Right lobe of liver (tissue), 6 donors: ENCODE measurements at regions not wholly inside any gene's neighbourhood (a gene's known extent, or its start where the extent isn't known, plus 50 kb on each side); places are given as distances from the start of the nearest gene placed in this dataset.

Experiments used
- ATAC-seq, 4 donors: fragments of 200-7000 bp; cut with Tn5 transposase; one replicate each; pipeline ENCODE4 v1.9.1; 2020; ENCODE audit warnings: mild to moderate bottlenecking in 4 of 4, moderate library complexity in 4 of 4
- DNase-seq, 3 donors: peaks; one replicate each; pipeline ENCODE4 v3.0.0-alpha.2; 2020
- H3K27ac ChIP-seq, 3 donors: fragments of 200-600 bp; one replicate each; pipeline ENCODE4 v1.8.0; 2022
- H3K27me3 ChIP-seq, 2 donors: fragments of 200-600 bp; one replicate each; pipeline ENCODE4 v1.8.0; 2022
- H3K36me3 ChIP-seq, 4 donors: fragments of 200-600 bp; sonication (generic) in 1 of 4; one replicate each; pipeline versions ENCODE4 v1.5.1 to v1.8.0; 2017 to 2022; ENCODE audit warnings: control low read depth in 1 of 4
- H3K4me1 ChIP-seq, 4 donors: fragments of 200-600 bp; sonication (generic) in 1 of 4; one replicate each; pipeline versions ENCODE4 v1.5.1 to v1.8.0; 2017 to 2022; ENCODE audit warnings: control low read depth in 1 of 4
- H3K4me3 ChIP-seq, 3 donors: fragments of 200-600 bp; one replicate each; pipeline ENCODE4 v1.8.0; 2022
- H3K9me3 ChIP-seq, 4 donors: fragments of 200-600 bp; sonication (generic) in 1 of 4; one replicate each; pipeline versions ENCODE4 v1.5.1 to v1.8.0; 2017 to 2022; ENCODE audit warnings: control low read depth in 1 of 4
- CTCF ChIP-seq, 4 donors: fragments of 200-600 bp in 3 of 4; fragments of 450-650 bp in 1 of 4; IDR thresholded peaks; one replicate each; pipeline versions ENCODE4 v1.5.1 to v1.8.0; 2016 to 2022; ENCODE audit warnings: antibody characterized with exemption in 4 of 4, mild to moderate bottlenecking in 2 of 4
- POLR2A ChIP-seq: fragments of 450-650 bp; IDR thresholded peaks from one replicate; pipeline ENCODE4 v1.6.1; 2017; ENCODE audit warnings: antibody characterized with exemption, mild to moderate bottlenecking
- WGBS: methylation state at CpG from one replicate; pipeline ENCODE4 v1.1.6; 2018; ENCODE audit warnings: low coverage, low lambda C conversion rate; ENCODE audit not compliant: insufficient coverage; ENCODE audit errors: missing lambda C conversion rate; 5-methylcytosine and 5-hydroxymethylcytosine counted together
- intact Hi-C, 2 donors: fragments of 100-400 bp; cut with DNase I; formaldehyde crosslinking; loops; one replicate each; pipeline versions ENCODE4 v1.11.2 to v1.14.1; 2022
- donor health status: DM: no; HTN: yes; CAD: no.
- donor health status: DM: no; HTN: no; CAD: no.
- donor health status: DM: no; HTN: no; CAD: no.
- donor health status: DM: no; HTN: yes; CAD: no.
- donor health status: DM: no; HTN: yes; CAD: no.

- Histone ChIP-seq H3K4me1 (no peaks in the 10 kb centered on the region), H3K27me3 (no peaks in the 10 kb centered on the region), H3K9me3 (no peaks in the 10 kb centered on the region), H3K36me3 (no peaks in the 10 kb centered on the region), H3K27ac (peak overlapping the region in 2 of 3 donors; percentile 26 to 34), H3K4me3 (no peak overlapping the region)
- TF ChIP-seq CTCF (IDR thresholded peaks at IDR 0.05) = no peak
- no peak for TF ChIP-seq POLR2A
- WGBS = 58% methylated on average over 8 of the region's 8 CpGs
- no peak for DNase-seq
- ATAC-seq = peak; percentile 25 to 79 (median 42)
- intact Hi-C loops = no loop called here
These were observed 145.8 kb upstream of the HCCS start for GRCh38 chrX:10965174-10965798.

GRCh38 chrX:10966057-10966456 is 145.1 kb upstream of the HCCS start:
- no peaks in the 10 kb centered on the region for H3K36me3 ChIP-seq
- 44% methylated on average over 1 of the region's 1 CpG for WGBS
- intact Hi-C loops = no loop called here
- no peaks in the 10 kb centered on the region for H3K9me3 ChIP-seq
- H3K4me3 ChIP-seq = no peak overlapping the region
- ATAC-seq (peak; percentile 56 to 79 (median 71)), DNase-seq (no peak)
- H3K27me3 ChIP-seq = no peaks in the 10 kb centered on the region
- TF ChIP-seq POLR2A = no peak
- no peak for TF ChIP-seq CTCF (IDR thresholded peaks at IDR 0.05)
- no peaks in the 10 kb centered on the region for H3K4me1 ChIP-seq
- peak overlapping the region in 2 of 3 donors; percentile 26 to 34 for H3K27ac ChIP-seq

GRCh38 chrX:10971176-10971575 is 140.0 kb upstream of the HCCS start:
- no peaks in the 10 kb centered on the region for H3K36me3 ChIP-seq
- H3K27ac ChIP-seq = no peak overlapping the region
- H3K4me3 ChIP-seq = no peak overlapping the region
- DNase-seq (no peak), ATAC-seq (no peak)
- no peaks in the 10 kb centered on the region for H3K4me1 ChIP-seq
- intact Hi-C loops = no loop called here
- H3K27me3 ChIP-seq = no peaks in the 10 kb centered on the region
- 94% methylated on average over 1 of the region's 1 CpG for WGBS
- H3K9me3 ChIP-seq = peaks cover 0 to 3% (median 0%) of the 10 kb centered on the region in 4 donors
- no peak for TF ChIP-seq CTCF (IDR thresholded peaks at IDR 0.05)
- TF ChIP-seq POLR2A = no peak

DNA sequence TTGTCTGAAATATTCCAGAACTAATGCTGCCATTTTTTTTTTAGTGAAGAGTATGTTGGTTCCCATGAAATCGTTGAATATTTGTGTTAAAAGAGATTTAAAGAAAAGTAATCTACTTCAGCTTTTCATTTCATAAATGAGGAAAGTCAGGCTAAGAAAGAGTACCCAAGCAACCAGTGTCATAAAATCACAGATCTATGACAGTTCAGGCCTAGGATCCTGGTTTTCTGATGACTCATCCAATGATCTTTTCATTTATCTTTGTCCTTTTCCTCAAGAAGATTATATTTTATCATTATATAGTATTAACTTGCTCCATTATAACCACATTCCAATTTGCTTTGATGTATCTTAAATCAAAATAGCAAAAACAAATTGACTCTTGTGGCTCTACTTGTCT is 139.4 kb upstream of the HCCS start:
- 65% methylated on average over 1 of the region's 1 CpG for WGBS
- ATAC-seq (no peak), DNase-seq (no peak)
- Histone ChIP-seq H3K9me3 (peaks cover 0 to 3% (median 0%) of the 10 kb centered on the region in 4 donors), H3K27me3 (no peaks in the 10 kb centered on the region), H3K36me3 (no peaks in the 10 kb centered on the region), H3K4me1 (no peaks in the 10 kb centered on the region), H3K4me3 (no peak overlapping the region), H3K27ac (no peak overlapping the region)
- intact Hi-C loops = no loop called here
- no peak for TF ChIP-seq CTCF (IDR thresholded peaks at IDR 0.05)
- TF ChIP-seq POLR2A = no peak
